CD4-positive, alpha-beta T cell treated with Interferon alpha-2 for 1 hour (primary cell): ENCODE measurements at regions not wholly inside any gene's neighbourhood (a gene's known extent, or its start where the extent isn't known, plus 50 kb on each side); places are given as distances from the start of the nearest gene placed in this dataset.

Experiments used
- DNase-seq, 2 donors: peaks; one replicate each; pipeline ENCODE4 v3.0.0-alpha.2; 2020 to 2022

DNA sequence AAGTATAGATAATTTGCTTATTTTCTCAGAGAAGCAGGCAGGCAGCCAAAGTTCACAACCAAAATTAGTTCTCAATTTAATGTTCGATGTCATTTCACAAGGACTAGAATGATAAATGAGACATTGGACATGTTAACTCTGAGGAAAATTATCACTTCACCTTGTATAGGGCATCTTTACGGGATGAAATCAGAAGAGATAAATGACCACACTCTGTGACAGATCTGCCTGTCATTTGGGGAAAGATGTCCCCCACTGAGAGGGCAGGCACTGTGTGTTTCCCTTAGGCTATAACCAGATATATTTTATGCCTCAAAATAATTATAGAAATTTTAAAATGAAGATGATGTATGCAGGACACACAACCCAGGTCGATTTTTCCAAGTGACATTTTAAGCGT is 642.9 kb downstream of the BRINP3 start:
- DNase-seq = no peak

DNA sequence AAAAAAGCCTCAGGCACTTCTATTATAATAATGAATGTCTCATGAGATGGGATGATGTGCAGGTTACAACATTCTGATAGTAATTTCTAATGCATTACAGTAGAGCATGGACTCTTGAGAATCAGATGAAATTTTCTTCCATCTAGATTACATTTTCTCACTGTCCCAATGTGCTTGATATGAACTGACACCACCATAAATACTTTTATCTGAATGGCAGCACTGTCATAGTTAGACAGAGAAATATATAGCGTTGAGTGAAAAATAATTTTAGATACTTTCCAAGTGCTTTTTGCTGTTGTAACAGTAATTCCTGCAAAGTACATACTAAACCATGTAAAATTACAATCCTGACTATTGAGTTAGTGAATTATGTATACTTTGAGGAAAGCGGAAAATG is 630.1 kb downstream of the BRINP3 start:
- DNase-seq = no peak

DNA sequence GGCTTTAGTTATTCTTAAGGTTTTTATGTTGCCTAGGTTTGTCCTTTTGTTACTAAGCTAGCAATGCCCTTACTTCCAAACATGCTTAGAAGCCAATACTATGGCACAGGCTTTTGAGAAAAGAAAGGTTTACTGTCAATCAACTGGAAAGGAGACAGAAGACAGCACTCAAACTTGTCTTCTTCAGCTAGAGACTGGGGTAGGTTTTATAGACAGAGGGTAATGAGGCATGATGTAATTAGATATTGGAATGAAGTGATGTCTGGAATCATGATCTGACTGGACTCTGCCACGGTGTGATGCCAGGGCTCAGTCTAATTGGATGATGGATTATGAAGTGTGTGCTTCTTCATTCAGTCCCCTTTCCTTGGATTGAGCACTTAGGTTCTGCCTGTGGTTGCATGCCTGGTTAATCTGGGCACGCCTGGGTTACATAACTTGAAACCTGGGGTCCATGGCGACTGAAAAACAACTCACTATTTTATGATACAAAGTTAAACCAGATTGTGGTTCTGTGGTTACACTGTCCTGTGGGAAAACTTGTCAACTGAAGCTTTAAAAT is 625.8 kb downstream of the BRINP3 start:
- DNase-seq = no peak

DNA sequence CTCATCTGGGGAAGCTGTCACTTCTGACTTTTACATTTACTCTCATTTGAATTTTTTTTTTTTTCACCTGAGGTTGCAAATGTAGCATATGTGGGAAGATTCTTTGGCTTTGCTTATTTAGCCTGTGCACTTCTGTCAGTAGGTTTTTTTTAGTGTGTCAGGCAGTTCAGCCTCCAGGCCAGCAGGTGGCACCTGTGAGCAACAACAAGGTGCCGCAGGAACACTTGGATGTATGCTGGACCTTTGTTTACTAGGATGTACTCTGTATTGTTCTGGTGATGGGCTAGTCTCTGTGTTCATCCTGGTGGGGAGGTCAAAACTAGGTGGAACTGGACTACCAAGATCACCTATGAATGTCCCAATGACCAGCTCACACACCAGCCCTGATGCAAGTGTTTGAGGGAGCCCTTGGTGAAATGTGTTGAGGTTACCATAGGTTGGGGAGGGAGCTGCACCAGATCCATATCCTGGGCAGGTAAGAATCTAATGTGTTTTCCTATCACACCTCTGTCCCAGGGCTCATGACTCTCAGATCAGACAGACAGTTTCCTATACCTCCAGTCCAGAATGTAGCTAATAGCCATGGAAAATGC is 618.2 kb downstream of the BRINP3 start:
- no peak for DNase-seq

DNA sequence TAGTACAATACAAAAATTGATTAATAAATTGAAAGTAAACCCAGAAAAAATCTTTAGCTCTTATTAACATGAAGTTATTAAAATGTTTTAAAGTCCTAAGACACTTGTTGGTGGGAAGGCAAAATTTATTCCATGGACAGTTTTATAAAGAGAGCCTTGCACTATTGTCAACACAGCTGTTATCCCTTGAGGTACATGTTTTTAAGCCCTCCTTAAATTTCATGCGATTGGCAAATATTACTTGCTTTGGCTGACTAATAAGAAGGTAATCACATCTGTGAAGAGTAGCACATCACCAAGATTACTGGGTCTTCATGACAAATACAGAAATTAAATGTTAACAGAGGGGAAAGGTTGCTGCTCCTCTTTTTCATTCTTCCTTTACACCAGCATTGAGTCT is 611.1 kb downstream of the BRINP3 start:
- DNase-seq = no peak

DNA sequence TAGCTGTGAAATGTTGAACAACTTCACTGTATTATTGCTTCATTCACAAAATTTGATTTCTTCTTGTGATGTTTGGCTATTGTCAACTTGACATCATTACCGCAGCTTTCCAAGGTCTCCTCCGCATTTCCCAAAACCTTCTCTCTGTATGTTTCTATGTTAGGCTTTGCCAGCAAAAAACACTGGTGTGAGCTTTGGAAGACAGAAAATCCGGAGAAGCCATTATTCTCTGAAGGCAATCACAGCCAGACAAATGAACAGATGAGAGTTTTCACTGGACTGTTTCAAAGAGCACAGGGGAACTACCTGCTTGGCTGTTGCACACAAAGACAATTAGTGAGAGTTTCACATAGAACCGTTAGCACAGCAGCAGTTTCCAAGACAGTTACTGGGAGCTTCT is 609.6 kb downstream of the BRINP3 start:
- DNase-seq = no peak

- DNase-seq = no peak
Observed at GRCh38 chr1:189874715-189875435, 602.8 kb downstream of the BRINP3 start.

DNA sequence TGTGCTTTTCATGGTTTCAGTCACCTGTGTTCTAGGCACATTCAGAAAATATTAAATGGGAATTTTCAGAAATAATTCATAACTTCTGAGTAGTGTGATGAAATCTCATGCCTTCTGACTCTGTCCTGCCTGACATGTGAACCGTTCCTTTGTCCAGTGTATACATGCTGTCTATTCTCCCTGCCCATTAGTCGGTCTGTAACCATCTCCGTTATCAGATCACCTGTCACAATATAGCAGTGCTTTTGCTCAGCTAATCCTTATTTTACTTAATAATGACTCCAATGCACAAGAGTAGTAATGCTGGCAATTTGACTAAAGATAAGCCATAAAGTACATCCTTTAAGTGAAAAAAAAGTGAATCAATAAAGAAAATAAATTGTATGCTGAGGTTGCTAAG is 597.5 kb downstream of the BRINP3 start:
- no peak for DNase-seq

GRCh38 chr1:189899686-189900425 is 577.8 kb downstream of the BRINP3 start:
- no peak for DNase-seq

DNA sequence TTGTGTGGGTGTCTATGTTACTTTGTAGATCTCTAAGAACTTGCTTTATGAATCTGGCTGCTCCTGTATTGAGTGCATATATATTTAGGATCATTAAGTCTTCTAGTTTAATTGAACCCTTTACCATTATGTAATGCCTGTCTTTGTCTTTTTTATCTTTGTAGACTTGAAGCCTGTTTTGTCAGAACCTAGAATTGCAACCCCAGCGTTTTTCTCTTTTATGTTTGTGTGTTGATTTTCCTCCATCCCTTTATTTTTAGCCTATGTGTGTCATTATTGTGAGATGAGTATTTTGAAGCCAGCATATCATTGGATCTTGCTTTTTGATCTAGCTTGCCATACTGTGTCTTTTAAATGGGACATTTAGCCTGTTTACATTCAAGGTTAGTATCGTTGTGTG is 573.2 kb downstream of the BRINP3 start:
- no peak for DNase-seq

- no peak for DNase-seq
Observed at GRCh38 chr1:189908113-189908512, 569.6 kb downstream of the BRINP3 start.

GRCh38 chr1:189921613-189922012 is 556.1 kb downstream of the BRINP3 start:
- DNase-seq = no peak

GRCh38 chr1:189927641-189928040 is 550.0 kb downstream of the BRINP3 start:
- no peak for DNase-seq

GRCh38 chr1:189929501-189930099 is 548.1 kb downstream of the BRINP3 start:
- DNase-seq = no peak

DNA sequence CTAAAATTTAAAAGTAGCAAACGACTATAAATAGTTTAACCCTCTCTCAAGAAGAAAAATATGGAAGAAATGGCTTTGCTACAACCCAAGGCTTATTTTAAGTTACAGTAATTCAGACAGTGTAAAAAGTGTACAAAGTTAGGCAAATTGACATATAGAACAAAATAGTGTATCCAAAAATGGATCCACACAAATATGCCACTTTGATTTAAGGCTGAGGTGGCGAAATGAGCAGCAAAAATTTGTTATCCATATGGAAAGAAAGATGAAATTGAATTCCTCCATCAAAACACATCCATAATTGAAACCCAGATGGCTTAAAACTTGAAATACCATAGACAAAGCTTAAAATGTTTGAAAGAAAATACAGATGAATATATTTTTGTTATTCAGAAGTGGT is 540.8 kb downstream of the BRINP3 start:
- no peak for DNase-seq

GRCh38 chr1:189939967-189940366 is 537.7 kb downstream of the BRINP3 start:
- DNase-seq = no peak

- no peak for DNase-seq
Observed at GRCh38 chr1:189941922-189942321, 535.7 kb downstream of the BRINP3 start.

GRCh38 chr1:189958756-189959155 is 518.9 kb downstream of the BRINP3 start:
- no peak for DNase-seq

DNA sequence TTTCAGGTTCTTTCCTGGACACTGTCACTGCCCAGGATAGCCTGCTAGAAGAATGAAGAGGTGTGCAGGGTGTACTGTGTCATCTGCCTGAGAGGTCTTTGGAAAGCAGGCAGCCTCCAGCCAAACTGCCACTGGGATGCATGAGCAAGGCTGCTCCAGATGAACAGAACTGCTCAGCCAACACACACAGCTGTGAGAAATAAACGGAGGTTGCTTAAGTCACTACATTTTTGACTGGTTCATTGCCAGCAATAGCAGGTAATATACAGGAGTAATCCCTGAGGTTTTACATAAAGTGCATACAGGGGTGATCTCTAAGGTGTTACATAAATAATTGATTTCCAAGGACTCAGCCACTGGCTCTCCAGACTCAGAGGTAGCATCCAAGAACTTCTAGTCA is 516.9 kb downstream of the BRINP3 start:
- no peak for DNase-seq

GRCh38 chr1:189962181-189962580 is 515.5 kb downstream of the BRINP3 start:
- no peak for DNase-seq

GRCh38 chr1:189970331-189971230 is 507.1 kb downstream of the BRINP3 start:
- DNase-seq = no peak

GRCh38 chr1:189971656-189972055 is 506.0 kb downstream of the BRINP3 start:
- DNase-seq = no peak
